Lower lobe of right lung (tissue), 2 donors: ENCODE measurements at regions not wholly inside any gene's neighbourhood (a gene's known extent, or its start where the extent isn't known, plus 50 kb on each side); places are given as distances from the start of the nearest gene placed in this dataset.

Experiments used
- ATAC-seq, 2 donors: fragments of 200-7000 bp; cut with Tn5 transposase; one replicate each; pipeline ENCODE4 v1.9.1; 2020 to 2022; ENCODE audit warnings: mild to moderate bottlenecking in 2 of 2, moderate library complexity in 2 of 2
- DNase-seq: peaks from one replicate; pipeline ENCODE4 v3.0.0-alpha.2; 2020
- H3K27ac ChIP-seq: fragments of 200-600 bp; one replicate; pipeline ENCODE4 v1.8.0; 2022
- H3K27me3 ChIP-seq: fragments of 200-600 bp; one replicate; pipeline ENCODE4 v1.8.0; 2022; ENCODE audit warnings: low read depth
- H3K36me3 ChIP-seq: fragments of 200-600 bp; one replicate; pipeline ENCODE4 v1.8.0; 2022; ENCODE audit warnings: mild to moderate bottlenecking
- H3K4me1 ChIP-seq: fragments of 200-600 bp; one replicate; pipeline ENCODE4 v1.8.0; 2022
- H3K4me3 ChIP-seq: fragments of 200-600 bp; one replicate; pipeline ENCODE4 v1.8.0; 2022; ENCODE audit warnings: mild to moderate bottlenecking
- H3K9me3 ChIP-seq: fragments of 200-600 bp; one replicate; pipeline ENCODE4 v1.8.0; 2022
- CTCF ChIP-seq: fragments of 200-600 bp; IDR thresholded peaks from one replicate; pipeline ENCODE4 v1.8.0; 2022; ENCODE audit warnings: antibody characterized with exemption, mild to moderate bottlenecking
- intact Hi-C: fragments of 100-400 bp; cut with DNase I; formaldehyde crosslinking; loops from one replicate; pipeline ENCODE4 v1.11.0; 2022
- donor health status: DM: no; HTN: yes; CAD: no; lungs with severe emphysema.

- no peaks in the 10 kb centered on the region for H3K27me3 ChIP-seq
- TF ChIP-seq CTCF = no peak
- no peak overlapping the region for H3K4me3 ChIP-seq
- intact Hi-C loops = no loop called here
- no peak for DNase-seq
- ATAC-seq = no peak
- peaks cover 13% of the 10 kb centered on the region for H3K9me3 ChIP-seq
- H3K36me3 ChIP-seq = no peaks in the 10 kb centered on the region
- H3K4me1 ChIP-seq = no peaks in the 10 kb centered on the region
- no peak overlapping the region for H3K27ac ChIP-seq
These were observed 212.7 kb upstream of the PMFBP1 start for GRCh38 chr16:72384651-72385050.

GRCh38 chr16:72380283-72380682 is 208.3 kb upstream of the PMFBP1 start:
- no peak for ATAC-seq
- intact Hi-C loops = no loop called here
- Histone ChIP-seq H3K27ac (no peak overlapping the region), H3K4me3 (no peak overlapping the region), H3K36me3 (no peaks in the 10 kb centered on the region), H3K9me3 (no peaks in the 10 kb centered on the region), H3K27me3 (no peaks in the 10 kb centered on the region), H3K4me1 (no peaks in the 10 kb centered on the region)
- TF ChIP-seq CTCF = no peak
- DNase-seq = no peak

GRCh38 chr16:72373201-72373600 is 201.2 kb upstream of the PMFBP1 start:
- Histone ChIP-seq H3K4me1 (no peaks in the 10 kb centered on the region), H3K9me3 (no peaks in the 10 kb centered on the region), H3K27ac (no peak overlapping the region), H3K36me3 (no peaks in the 10 kb centered on the region), H3K27me3 (no peaks in the 10 kb centered on the region), H3K4me3 (no peak overlapping the region)
- no peak for ATAC-seq
- no peak for DNase-seq
- no peak for TF ChIP-seq CTCF
- intact Hi-C loops = no loop called here

GRCh38 chr16:72372087-72373045 is 200.4 kb upstream of the PMFBP1 start:
- no peak for TF ChIP-seq CTCF
- Histone ChIP-seq H3K4me3 (no peak overlapping the region), H3K9me3 (no peaks in the 10 kb centered on the region), H3K4me1 (no peaks in the 10 kb centered on the region), H3K36me3 (no peaks in the 10 kb centered on the region), H3K27ac (no peak overlapping the region), H3K27me3 (no peaks in the 10 kb centered on the region)
- intact Hi-C loops = no loop called here
- DNase-seq (no peak), ATAC-seq (no peak)

- Histone ChIP-seq H3K4me3 (no peak overlapping the region), H3K36me3 (no peaks in the 10 kb centered on the region), H3K4me1 (no peaks in the 10 kb centered on the region), H3K27ac (no peak overlapping the region), H3K27me3 (no peaks in the 10 kb centered on the region), H3K9me3 (no peaks in the 10 kb centered on the region)
- intact Hi-C loops = no loop called here
- no peak for TF ChIP-seq CTCF
- ATAC-seq = peak; percentile 29 to 48
- no peak for DNase-seq
These were observed 199.5 kb upstream of the PMFBP1 start for GRCh38 chr16:72371307-72372086.
